Spinal cord (tissue), 9 donors: ENCODE measurements at regions not wholly inside any gene's neighbourhood (a gene's known extent, or its start where the extent isn't known, plus 50 kb on each side); places are given as distances from the start of the nearest gene placed in this dataset.

Source experiments
- DNase-seq, 6 donors: peaks; one replicate each; pipeline versions ENCODE4 v3.0.0 to v3.0.0-alpha.2; 2013 to 2015; ENCODE audit warnings: low spot score in 6 of 6, low read depth in 4 of 6
- H3K27ac ChIP-seq: one replicate; pipeline ENCODE4 v1.5.1; 2013; ENCODE audit warnings: low read depth, low read length, control low read depth
- H3K27me3 ChIP-seq: one replicate; pipeline ENCODE4 v1.6.1; 2013; ENCODE audit warnings: low read length; ENCODE audit not compliant: control insufficient read depth, insufficient read depth
- H3K36me3 ChIP-seq: one replicate; pipeline ENCODE4 v1.6.1; 2013; ENCODE audit warnings: low read length; ENCODE audit not compliant: control insufficient read depth, insufficient read depth
- H3K4me1 ChIP-seq: one replicate; pipeline ENCODE4 v1.6.1; 2013; ENCODE audit warnings: low read length; ENCODE audit not compliant: control insufficient read depth, insufficient read depth
- H3K4me3 ChIP-seq: one replicate; pipeline ENCODE4 v1.5.1; 2013; ENCODE audit warnings: low read depth, low read length, control low read depth
- H3K9me3 ChIP-seq: one replicate; pipeline ENCODE4 v1.6.1; 2013; ENCODE audit warnings: low read length; ENCODE audit not compliant: control insufficient read depth, insufficient read depth
- WGBS: methylation state at CpG from one replicate; pipeline ENCODE4 v1.1.5; 2013; ENCODE audit warnings: missing lambda C conversion rate; ENCODE audit not compliant: insufficient coverage; 5-methylcytosine and 5-hydroxymethylcytosine counted together
- donor health status: healthy.

DNA sequence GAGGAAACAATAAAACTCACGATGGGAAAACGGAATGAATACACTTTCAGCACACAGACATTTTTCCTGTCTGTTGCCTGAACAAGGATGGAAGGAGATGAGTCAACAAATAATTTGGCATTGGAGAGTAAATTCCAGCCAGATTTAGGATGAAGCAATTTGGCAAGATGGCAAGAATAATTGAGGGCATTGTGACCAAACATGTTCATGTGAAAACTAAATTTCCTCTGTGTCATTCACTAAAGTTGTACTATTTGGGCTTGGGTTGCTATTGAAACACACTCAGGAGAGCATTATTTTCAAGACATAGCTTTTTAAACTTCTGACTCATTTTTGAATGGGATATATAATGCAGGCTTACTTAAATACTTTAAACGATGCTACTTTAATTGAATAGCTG is 1614.4 kb downstream of the PCDH19 start:
- Histone ChIP-seq H3K27ac (no peak overlapping the region), H3K4me1 (no peaks in the 10 kb centered on the region), H3K9me3 (peaks cover 4% of the 10 kb centered on the region), H3K27me3 (no peaks in the 10 kb centered on the region), H3K36me3 (no peaks in the 10 kb centered on the region), H3K4me3 (no peak overlapping the region)
- peak in 1 of 6 donors; percentile 0 for DNase-seq
- WGBS: no CpG with 5 or more reads among the region's 3 CpGs

DNA sequence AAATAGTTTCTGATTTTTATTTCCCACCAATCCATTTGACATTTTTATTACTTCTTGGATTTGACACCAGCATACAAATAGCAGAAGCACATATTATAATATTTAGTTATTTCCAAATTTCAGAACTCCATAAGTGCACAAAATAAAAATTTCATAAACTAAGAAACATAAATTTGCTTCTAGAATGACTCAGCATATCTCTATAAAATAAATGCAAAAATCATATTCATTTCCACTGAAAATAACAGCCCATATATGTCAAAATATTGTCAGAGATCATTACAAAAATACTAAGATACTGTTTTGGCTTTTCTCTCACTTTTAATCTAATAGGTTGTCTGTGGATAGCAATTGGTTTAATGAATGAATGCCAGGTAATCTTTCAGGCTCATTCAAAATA is 1654.2 kb downstream of the PCDH19 start:
- no peak for DNase-seq
- H3K4me1 ChIP-seq: no peaks in the 10 kb centered on the region
- H3K4me3 ChIP-seq: no peak overlapping the region
- no peak overlapping the region for H3K27ac ChIP-seq
- no peaks in the 10 kb centered on the region for H3K27me3 ChIP-seq
- no peaks in the 10 kb centered on the region for H3K36me3 ChIP-seq
- H3K9me3 ChIP-seq: peaks cover 3% of the 10 kb centered on the region

DNA sequence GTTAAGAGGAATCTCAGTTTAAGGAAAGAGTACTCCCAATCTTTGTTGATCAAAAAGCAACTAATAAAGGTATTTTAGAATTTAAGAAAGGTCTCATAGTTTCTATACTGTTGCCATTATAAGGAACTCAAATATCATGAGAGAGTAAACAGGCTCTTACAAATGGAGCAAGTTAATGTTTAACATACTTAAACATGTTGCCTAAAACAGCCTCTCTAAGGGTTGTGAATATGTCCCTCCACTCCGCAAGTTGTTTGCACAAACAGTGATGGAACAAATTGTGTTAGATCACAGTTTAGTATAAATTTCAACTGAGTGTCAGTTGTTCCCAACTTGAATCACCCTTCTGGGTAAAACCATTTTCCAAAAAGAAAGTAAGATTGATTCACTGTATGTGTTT is 1678.3 kb downstream of the PCDH19 start:
- Histone ChIP-seq H3K4me1 (no peaks in the 10 kb centered on the region), H3K9me3 (no peaks in the 10 kb centered on the region), H3K36me3 (no peaks in the 10 kb centered on the region), H3K4me3 (no peak overlapping the region), H3K27me3 (no peaks in the 10 kb centered on the region), H3K27ac (no peak overlapping the region)
- no peak for DNase-seq
- no CpG with 5 or more reads among the region's 1 CpG for WGBS

DNA sequence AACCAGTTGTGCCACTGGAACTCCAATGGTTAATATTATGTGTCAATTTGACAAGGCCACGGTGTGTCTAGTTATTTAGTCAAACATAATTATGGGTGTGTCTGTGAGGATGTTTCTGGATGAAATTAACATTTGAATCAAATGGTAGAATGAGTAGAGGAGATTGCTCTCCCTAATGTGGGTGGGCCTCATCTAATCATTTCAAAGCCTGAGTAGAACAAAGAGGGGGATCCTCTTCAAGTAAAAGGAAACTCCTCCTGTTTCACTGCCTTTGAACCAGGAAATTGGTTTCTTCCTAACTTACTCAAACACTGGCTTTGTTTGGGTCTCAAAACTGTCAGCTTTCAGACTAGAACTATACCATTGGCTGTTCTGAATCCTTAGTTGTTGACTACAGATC is 1692.1 kb downstream of the PCDH19 start:
- no peaks in the 10 kb centered on the region for H3K36me3 ChIP-seq
- no peaks in the 10 kb centered on the region for H3K4me1 ChIP-seq
- no peaks in the 10 kb centered on the region for H3K9me3 ChIP-seq
- 40% methylated on average over 1 of the region's 1 CpG for WGBS
- H3K27me3 ChIP-seq: no peaks in the 10 kb centered on the region
- no peak overlapping the region for H3K4me3 ChIP-seq
- no peak overlapping the region for H3K27ac ChIP-seq
- no peak for DNase-seq
